HG03558 (cell line): ENCODE measurements at regions not wholly inside any gene's neighbourhood (a gene's known extent, or its start where the extent isn't known, plus 50 kb on each side); places are given as distances from the start of the nearest gene placed in this dataset.
"Not testable (repeated sequence)": the region's sequence is repeated elsewhere in the genome, so short reads cannot be mapped to it uniquely, and the experiment has no call there.

Source experiments
- ATAC-seq: cut with Tn5 transposase; IDR thresholded peaks from one replicate; pipeline ENCODE4 v1.9.1; 2021; ENCODE audit warnings: moderate number of reproducible peaks; ENCODE audit not compliant: unreplicated experiment; ENCODE audit errors: extremely low read depth

DNA sequence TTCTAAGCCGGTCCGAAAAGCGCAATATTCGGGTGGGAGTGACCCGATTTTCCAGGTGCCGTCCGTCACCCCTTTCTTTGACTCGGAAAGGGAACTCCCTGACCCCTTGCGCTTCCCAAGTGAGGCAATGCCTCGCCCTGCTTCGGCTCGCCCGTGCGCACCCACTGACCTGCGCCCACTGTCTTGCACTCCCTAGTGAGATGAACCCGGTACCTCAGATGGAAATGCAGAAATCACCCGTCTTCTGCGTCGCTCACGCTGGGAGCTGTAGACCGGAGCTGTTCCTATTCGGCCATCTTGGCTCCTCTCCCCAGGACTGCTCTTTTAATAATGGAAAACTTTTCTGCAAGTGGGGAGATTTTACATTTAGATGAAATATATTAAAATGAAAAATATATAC lies 297.5 kb downstream of the LNPK start:
- ATAC-seq, result not testable (repeated sequence)

DNA sequence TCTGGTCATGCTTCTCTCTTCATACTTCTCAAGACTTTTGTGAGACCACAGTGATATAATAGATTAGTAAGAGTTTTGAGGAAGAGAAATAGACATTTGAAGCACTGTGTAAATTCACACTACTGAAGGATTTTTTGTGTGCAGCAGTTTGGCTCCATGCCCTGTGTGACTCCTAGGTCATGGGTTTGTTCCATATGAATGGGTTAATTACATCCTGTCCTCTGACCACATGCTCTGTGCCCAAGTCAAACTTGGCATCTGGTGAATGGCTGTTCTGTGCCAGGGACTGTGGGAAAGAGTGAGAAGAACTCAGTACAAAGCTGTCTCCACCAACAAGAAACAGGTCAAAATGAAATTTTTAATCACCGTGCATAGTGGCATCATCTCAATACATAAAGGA lies 304.0 kb downstream of the LNPK start:
- ATAC-seq, result no peak

DNA sequence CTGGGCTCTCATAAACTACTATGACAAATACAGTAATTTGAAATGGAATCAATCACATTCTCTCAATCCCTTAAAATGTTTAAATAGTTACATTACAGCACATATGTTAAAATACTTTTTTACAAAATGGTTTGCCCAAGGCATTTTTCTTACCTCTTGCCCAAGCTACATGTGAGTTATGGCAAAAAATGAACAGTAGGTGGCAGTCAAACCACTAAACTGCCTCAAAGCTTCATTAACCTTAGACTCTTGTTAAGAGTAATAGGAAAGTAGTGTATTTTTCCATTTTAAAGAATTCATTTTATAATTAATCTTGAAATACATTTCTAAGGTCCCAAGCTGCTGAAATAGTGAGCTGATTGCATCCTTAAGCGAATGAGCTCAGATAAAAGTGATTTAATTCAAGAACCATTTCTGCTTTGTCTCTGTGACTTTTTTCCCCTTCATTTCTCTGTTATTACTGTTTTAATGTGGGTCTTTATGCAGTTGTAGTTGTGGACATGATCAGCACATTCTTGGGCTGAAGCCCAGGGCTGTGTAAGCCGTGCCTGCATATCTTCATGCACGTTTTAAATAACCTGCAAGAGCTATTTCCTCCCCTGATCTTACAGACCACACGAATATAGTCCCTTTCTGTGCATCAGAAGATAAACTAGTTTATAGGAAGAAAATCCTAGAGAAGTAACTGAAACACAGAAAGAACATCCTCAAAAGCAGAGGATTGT lies 311.8 kb downstream of the LNPK start:
- no peak for ATAC-seq

DNA sequence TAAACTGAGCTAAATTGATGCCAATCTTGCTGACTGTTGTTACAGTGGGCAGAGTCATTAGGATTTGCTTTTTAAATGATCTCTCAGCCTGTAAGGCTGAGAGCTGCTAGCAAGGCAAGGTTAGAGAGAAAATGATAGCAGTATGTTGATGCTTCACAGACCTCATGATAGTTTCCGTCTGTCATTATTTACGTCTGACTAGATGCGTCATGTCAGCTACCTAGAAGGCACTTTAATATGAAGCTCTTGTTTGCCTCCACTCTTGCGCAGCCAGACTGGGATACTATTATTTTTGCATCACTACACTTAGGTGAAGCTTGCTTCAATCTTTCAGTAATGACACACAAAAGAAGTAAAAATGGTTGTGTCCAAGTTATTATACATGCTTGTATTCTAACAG lies 313.8 kb downstream of the LNPK start:
- no peak for ATAC-seq

DNA sequence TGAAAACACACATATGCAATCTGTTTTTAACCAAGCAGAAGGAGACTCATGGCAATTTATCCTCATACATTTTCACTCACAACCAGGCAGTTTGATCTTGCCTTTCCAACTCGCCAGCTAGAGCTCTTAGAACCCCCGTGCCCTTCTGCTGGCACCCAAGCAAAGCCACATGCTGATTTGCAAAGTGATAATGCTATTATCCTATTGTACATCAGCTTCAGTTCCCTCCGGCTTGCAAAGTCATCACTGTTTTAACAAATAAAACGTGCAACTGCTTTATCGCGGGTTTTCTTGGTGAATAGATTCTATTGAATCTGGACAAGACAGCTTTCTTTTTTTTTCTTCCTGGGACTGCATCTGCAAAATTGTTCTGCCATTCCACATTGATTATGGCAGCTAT lies 314.6 kb downstream of the LNPK start:
- no peak for ATAC-seq

DNA sequence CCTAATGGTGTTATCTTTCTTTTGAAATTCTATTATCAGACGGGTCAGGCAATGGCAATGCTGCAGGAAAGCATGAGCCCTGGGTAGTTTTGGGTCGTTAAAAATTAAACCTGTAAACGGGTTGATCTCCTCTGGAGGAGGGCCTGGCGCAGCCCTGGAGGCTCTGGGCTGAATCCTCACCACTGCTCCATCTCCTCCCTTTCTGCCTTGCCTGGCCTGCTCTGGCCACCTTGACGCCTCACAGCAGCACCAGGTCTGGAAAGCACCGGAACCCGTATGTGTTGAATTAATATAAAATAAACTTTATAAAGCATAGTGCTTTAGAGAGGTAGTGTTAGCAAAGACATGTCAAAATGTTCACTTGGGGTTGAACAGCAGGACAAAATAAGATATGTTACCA lies 316.1 kb downstream of the LNPK start:
- ATAC-seq, result no peak

DNA sequence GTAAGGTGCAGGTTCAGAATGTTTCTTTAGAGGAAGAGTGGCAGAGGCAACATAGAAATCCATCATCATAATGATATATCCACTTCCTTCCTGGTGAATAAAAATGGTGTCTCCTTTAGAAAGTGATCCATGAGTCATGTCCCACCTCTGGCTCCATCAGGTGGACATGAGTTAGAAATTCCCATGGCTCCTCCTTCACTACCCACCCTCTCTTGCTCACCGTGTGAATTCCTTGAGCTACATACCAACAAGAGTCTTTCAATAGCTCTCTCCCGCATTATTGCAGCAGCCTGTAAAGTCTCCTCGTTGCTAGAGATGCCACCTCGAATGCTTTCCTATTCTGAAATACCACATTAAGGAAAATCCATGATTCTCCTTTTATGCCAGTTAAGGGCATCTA lies 317.6 kb downstream of the LNPK start:
- ATAC-seq, result no peak

DNA sequence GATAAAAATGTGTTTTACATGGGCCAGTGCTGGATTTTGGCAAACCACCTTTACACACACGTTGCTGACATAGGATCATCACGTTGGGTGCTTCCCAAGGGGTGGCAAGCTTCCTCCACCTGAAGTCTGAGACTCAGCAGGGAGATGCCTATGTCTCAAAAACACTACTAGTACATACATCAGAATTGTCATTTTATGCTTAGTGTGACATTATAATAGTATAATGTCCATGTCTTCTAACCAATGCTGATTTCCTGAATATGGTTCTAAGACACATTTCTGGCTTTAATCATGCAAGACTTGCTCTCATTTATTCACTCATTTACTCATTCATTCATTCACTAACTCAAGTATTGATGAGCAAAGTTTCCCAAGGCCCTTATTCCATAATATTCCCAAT lies 322.3 kb downstream of the LNPK start:
- no peak for ATAC-seq

DNA sequence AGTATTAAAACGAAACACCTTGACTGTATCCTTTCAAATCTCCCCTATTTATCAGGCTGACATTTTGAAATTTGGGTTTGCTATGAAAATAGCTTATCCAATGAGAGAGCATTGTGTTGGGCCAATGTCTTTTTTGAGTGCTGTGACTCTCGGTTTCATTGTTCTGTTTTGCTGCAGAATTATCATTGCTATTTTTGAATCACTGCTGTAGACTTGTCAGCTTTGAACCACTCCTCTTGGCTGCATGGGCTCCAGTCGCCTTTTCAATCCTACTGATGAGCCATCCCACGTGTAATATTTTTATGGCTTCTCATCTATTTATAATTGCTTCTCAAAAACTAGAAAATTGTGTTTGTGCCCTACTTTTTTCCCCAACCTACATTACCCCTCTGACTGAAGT lies 322.8 kb downstream of the LNPK start:
- ATAC-seq, result no peak

DNA sequence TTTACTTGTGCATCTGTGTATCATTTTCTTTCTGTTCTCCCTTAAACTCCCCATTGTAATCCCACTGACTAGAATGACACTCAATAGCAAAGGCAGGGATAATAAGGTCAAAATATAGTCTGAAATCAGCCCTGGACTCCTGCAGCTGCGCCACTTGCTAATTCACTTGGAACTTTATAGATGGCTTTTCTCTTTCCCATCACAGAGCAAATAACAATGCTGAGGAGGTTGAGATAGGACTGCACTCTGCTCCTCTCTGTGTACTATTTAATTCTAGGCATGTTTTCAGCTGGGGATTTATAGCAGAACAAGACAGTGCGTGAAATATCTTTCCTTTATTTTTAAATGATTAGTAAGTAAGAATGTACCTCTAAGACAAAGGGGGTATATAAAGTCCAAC lies 324.2 kb downstream of the LNPK start:
- no peak for ATAC-seq

DNA sequence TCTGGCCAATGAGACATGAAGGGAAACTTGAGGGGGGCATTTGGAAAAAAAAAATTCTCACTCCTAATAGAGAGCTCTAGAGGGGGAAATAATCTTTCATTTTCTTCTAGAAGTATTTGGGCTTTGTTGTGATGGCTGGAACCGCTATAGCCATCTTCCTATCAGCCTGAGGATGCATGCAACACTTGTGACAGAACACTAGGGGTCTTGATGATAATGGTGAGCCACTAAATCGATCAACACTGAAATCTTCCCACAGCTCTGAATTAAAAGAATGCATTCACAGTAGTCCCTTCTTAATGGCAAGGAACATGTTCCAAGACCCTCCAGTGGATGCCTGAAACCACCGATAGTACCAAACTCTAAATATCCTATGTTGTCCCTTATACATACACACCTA lies 325.3 kb downstream of the LNPK start:
- no peak for ATAC-seq

DNA sequence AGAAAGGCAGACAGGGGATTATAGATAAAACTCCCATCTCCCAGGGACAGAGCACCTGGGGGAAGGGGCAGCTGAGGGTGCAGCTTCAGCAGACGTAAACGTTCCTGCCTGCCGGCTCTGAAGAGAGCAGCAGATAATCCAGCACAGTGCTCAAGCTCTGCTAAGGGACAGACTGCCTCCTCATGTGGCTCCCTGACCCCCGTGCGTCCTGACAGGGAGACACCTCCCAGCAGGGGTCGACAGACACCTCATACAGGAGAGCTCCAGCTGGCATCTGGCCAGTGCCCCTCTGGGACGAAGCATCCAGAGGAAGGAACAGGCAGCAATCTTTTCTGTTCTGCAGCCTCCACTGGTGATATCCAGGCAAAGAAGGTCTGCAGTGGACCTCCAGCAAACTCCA lies 333.3 kb downstream of the LNPK start:
- not testable (repeated sequence) for ATAC-seq

DNA sequence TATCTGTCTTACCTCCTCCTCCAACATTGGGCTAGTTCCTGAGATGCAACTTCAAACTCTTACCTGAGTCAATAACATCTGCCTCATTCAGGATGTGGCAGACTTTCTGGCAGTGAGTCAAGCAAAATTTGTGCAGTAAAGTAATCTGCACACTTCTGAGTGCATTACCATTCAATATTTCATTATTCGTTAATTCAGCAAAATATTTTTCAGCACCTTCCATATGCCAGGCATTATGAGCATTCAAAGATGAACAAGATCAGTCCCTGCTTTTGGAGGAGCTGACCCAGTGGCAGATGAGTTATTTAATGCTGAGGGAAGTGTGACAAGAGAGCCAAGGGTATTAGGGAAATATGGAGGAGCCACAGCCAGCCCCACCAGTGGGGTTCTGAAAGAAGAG lies 339.7 kb downstream of the LNPK start:
- ATAC-seq, result no peak

DNA sequence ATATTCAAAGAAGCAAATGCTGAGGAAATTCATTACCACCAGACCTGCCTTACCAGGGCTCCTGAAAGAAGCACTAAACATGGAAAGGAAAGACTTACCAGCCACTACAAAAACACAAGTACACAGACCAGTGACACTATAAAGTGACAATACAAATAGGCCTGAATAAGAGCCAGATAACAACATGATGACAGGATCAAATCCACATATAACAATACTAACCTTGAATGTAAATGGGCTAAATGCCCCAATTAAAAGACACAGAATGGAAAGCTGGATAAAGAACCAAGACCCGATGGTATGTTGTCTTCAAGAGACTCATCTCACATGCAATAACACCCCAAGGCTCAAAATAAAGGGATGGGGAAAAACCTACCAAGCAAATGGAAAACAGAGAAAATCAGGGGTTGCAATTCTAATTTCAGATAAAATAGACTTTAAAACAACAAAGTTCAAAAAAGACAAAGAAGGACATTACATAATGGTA lies 353.4 kb downstream of the LNPK start:
- no peak for ATAC-seq

DNA sequence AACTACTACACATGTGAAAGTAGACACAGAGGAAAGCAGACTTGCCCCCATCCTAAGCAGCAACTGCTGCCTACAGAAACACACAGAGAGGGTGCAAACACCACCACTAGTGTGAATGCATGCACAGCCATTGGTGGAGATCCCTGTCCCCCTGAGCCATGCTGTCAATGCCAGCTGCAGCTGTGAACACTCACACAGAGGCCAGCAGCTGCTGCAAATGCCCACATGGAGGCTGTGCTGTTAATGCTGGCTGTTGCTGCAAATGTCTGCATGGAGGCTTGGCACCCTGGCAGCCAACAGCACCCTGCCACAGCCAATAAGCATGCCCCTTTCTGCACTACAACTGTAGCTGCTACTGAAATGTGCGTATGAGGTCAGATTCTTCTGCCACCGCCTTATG lies 355.0 kb downstream of the LNPK start:
- no peak for ATAC-seq

DNA sequence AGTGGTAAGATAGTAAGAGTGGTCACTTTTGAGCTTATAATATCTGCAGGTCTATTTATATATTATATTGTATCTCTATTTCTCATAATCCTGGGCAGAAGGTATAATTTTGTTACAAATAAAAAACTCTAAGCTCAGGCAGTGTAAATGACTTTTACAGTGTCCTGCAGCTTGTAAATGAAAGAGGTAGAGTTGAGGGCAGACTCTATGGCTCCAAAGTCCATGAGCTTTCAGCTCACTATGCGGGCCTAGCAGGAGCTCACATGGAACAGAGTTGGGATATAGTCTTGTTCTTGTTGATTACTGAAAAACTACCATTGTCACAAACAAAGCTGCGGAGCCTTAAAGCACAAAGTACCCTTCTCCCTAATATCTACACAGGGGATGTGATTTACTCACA lies 361.4 kb downstream of the LNPK start:
- ATAC-seq, result no peak

DNA sequence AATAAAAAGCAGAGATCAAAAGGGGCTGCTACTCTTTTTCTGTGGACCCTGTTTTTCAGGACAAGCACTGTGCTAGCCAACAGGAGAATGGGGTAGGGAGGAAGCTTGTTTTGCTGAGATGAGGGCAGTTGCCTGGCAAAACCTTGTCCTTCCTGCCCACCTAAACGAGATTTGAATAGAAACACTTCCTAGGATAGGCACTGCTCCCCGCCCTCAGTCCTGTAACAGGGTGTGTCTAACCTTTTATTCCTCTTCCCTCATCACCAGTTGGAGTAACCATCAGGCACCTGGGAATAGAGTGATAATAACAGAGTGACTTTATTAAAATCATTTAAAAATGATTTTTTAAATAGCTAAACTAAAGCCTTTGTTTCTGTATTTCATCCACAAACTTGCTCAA lies 368.8 kb downstream of the LNPK start:
- no peak for ATAC-seq

DNA sequence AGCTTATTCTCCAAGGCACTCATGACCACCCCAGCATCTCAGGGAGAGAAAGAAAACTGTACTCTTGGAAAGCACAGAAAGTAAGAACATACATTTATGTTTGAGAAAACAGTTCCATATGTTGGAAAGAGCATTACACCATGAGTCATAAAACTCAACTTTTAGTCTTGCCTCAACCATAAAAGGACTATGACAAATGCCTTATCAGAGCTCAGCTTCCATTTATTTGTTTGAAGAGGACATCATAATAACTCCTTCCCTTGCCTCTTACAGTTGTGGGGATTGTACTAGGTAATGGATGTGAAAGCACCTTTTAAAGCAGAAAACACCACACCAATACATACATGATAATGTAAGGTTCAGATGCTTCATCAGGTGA lies 370.8 kb downstream of the LNPK start:
- no peak for ATAC-seq

DNA sequence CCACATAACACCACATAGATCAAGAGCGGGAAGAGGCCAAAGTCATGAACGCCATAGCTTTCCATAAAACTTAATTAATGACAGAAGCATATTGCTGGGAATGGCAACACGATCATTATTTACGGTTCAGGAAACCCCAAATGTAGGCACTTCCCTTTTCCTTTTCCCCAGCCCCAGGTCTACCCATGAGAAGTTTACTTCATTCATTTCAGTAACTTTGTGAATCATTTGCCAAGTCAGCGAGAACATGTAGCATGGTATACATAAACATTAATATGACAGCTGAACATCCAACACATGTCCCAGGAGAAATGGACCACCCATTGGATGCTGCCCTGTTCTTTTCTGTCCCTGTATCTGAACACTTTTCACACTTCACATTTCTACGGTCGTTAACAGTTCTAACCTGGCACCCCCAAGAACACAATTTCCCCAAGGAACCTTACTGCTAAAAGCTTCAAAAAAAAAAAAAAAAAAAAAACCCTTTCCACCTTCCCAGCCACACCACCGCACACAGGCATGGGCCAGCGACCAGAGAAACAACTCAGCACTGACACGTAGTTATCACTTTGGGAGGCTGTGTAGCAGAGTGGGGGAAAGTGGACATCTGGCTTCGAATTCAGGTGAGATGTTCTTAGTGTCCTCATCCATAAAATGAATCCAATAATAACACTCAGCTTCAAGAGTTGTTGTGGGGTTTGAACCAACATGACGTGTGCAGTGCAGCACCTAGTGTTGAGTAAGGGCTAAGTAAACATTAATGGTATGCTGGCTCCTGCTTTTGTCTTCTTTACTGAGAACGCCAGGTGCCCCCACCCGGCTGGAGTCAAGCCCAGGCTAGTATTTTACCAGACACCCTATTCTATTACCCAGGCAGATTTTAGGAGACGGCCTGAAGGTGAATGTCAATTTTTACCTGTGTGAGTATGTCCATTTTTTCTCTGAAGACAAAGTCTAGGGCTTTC lies 371.5 kb downstream of the LNPK start:
- ATAC-seq, result no peak

DNA sequence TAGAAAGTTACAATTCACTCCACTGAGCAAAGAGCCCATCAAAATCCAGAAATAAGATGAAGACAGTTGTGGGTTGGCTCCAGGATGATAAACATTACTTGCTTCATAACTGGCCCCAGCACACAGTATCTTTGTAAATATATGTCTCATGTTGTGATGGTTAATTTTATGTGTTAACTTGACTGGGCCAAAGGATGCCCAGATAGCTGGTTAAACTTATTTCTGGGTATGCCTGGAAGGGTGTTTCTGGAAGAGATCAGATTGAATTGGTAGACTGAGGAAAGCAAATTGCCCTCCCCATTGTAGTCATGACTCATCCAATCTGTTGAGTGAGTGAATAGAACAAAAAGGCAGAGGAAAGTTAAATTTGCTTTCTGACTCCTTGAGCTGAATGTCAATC lies 373.8 kb downstream of the LNPK start:
- ATAC-seq, result no peak

DNA sequence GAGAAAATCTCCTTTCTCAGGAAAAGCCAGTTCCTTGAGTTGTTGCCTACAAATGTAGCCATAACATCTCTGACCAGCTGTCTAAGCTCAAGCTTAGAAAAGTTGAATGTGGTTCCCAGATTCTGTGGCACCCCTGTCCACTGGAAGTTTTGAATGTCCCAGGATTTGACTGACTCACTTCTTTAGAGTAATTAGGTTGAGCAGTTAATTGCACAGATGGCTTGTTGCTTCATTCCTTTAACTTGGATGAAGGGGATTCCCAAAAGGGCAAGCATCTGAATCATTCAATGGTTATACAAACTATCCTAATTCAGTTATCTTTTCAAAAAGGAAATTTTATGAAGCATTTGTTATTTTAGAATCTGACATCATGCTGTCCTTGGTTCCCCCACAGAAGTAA lies 374.7 kb downstream of the LNPK start:
- no peak for ATAC-seq

DNA sequence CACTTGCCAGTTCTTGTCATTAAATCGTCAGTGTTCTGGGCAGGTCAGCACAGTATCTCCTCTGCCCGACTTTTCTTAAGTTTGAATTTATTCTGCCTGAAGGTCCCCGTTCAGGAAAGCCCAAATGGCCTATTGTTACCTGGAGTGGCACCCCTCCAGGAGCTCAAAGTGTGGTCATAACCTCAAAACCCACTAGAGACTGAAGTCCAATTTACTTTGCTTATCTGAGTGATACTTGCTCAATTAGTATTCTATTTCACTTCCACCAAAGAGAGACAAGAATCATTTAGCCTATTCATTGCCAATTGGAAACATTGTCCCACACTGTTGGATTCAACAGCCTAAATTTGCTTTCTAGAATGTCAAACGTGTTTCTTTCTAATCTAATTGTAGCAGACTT lies 375.3 kb downstream of the LNPK start:
- ATAC-seq, result no peak
